Endothelial cell of umbilical vein (primary cell): ENCODE measurements at regions not wholly inside any gene's neighbourhood (a gene's known extent, or its start where the extent isn't known, plus 50 kb on each side); places are given as distances from the start of the nearest gene placed in this dataset.

Experiments
- CTCF ChIP-seq, 2 donors: IDR thresholded peaks; 1 replicate in 1 of 2; 2 replicates in 1 of 2; pipeline ENCODE4 v1.5.1; 2011; ENCODE audit warnings: low read length in 2 of 2, mild to moderate bottlenecking in 2 of 2, moderate library complexity in 2 of 2, control low read depth in 1 of 2, inconsistent platforms in 1 of 2, low read depth in 1 of 2; ENCODE audit not compliant: insufficient read depth in 1 of 2; ENCODE audit errors: extremely low read depth in 1 of 2
- EZH2 ChIP-seq: IDR thresholded peaks from 2 replicates; pipeline ENCODE4 v1.6.1; 2012; ENCODE audit warnings: borderline replicate concordance, low read depth, mild to moderate bottlenecking, moderate library complexity, low read length, inconsistent platforms; ENCODE audit not compliant: severe bottlenecking
- FOS ChIP-seq: IDR thresholded peaks from 2 replicates; pipeline ENCODE4 v1.6.1; 2011; ENCODE audit warnings: mild to moderate bottlenecking, low read length, moderate library complexity, borderline replicate concordance; ENCODE audit not compliant: insufficient read depth
- MAX ChIP-seq: IDR thresholded peaks from 2 replicates; pipeline ENCODE4 v1.6.1; 2011; ENCODE audit not compliant: insufficient read depth, insufficient read length
- POLR2A ChIP-seq: IDR thresholded peaks from 2 replicates; pipeline ENCODE4 v1.6.1; 2012; ENCODE audit warnings: low read depth, mild to moderate bottlenecking, control low read depth, low read length
- POLR2AphosphoS5 ChIP-seq: IDR thresholded peaks from 2 replicates; pipeline ENCODE4 v1.6.1; 2012; ENCODE audit warnings: low read depth, mild to moderate bottlenecking, control low read depth, low read length, moderate library complexity; ENCODE audit not compliant: insufficient read depth

- TF ChIP-seq CTCF (IDR thresholded peaks at IDR 0.05; ENCODE audit: extremely low read depth in 1 of 2, insufficient read depth in 1 of 2, low read depth in 1 of 2, low read length in 2 of 2) = no peak
- TF ChIP-seq EZH2 = no peak
- TF ChIP-seq FOS = no peak
- TF ChIP-seq POLR2A = no peak
- TF ChIP-seq POLR2AphosphoS5 = no peak
- no peak for TF ChIP-seq MAX
Observed at GRCh38 chr1:218624052-218624451, 278.9 kb downstream of the TGFB2 start.
